ENCODE measurements at regions not wholly inside any gene's neighbourhood (a gene's known extent, or its start where the extent isn't known, plus 50 kb on each side); places are given as distances from the start of the nearest gene placed in this dataset.
"Not testable (repeated sequence)": the region's sequence is repeated elsewhere in the genome, so short reads cannot be mapped to it uniquely, and the experiment has no call there.

DNA sequence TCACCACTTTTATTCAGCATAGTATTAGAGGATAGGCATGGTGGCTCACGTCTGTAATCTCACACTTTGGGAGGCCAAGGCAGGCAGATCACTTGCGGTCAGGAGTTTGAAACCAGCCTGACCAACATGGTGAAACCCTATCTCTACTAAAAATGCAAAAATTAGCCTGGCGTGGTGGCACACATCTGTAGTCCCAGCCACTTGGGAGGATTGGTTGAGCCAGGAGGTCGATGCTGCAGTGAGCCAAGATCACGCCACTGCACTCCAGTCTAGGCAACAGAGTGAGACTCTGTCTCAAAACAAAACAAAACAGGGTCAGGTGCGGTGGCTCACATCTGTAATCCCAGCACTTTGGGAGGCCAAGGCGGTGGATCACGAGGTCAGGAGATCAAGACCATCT, 190.3 kb upstream of the SFSWAP start:
- not testable (repeated sequence) for DNase-seq (ENCODE audit: low read depth)

DNA sequence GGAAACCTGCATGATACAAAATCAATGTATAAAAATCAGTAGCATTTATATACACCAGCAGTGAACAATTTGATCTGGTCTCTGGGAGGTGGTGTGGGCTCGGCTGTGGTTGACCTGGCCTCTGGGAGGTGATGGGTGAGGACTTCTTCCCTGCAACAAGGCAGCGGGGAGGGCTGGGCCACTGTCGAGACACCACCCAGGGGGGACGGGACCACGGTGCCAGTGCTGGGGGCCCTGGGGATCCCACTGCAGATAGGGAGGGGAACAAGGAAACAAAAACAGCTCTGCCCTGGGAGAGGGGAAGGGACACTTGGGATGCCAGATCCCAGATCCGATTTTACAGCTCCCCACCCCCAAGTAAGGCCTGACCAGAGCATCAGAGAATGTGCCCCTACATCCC, 189.6 kb upstream of the SFSWAP start:
- DNase-seq (ENCODE audit: low read depth): no peak

DNA sequence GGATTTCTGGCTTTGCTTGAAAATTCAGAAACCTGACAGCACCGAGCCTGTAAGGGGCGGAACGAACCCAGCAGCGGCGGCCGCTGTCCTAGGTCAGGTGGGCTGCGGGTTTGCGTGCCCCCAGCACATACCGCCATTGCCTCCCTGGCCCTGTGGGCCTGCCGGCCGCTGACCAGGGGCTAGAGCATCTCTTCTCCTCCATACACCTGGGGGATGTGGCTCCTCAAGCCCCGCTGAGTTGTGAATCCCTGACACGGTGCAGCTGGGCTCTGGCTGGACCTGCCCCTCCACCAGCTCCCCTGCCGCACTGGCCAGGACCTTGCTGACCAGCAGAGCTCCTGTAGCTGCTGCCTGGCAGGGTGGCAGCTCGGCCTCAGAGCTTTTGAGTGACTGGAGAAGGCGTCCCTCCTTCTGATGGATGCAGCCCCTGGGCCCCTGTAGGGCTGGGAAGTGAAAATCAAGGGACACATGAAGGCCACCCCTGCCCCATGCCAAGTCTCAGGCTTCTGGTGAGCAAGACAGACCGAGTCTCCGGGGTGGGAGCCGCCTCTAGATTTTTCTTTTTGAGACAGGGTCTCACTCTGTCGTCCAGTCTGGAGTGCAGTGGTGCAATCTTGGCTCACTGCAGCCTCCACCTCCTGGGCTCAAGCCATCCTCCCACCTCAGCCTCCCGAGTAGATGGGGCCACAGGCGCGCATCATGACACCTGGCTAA, 184.9 kb upstream of the SFSWAP start:
- no peak for DNase-seq (ENCODE audit: low read depth)

DNA sequence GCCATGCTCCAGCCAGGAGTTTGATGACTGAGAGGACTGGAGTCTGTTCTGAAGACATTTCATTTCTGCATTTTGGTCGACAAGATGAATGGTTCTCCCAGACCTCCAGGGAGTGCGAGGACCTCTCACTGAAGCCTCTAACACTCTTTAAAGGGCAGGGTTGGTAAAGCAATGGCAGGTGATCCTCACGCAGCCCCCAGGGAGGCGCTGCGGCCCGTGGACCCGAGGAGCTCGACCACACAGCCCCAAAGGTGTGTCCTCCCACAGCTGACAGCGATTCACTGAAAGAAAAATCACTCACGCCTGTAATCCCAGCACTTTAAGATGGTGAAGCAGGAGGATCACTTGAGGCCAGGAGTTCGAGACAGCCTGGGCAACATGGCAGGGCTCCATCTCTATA, 183.8 kb upstream of the SFSWAP start:
- no peak for DNase-seq (ENCODE audit: low read depth)

DNA sequence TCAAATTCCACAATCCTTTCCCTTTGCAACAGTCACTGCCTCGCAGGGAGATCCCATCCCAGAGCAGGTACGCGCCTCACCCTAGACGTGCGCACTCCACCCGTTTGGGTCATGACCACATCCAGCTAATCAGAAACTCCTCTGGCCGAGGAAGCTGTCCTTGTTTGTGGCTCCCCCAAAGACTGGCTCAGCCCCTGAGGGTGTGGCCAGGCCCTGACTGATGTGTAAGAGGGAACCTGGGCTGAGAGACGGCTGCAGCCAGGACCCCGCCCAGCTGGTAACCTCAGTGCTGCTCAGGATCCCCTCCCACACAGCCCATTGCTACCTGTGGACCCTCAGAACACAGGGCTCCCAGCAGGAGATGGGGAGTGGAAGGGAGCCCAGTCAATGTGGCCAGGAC, 183.2 kb upstream of the SFSWAP start:
- no peak for DNase-seq (ENCODE audit: low read depth)

DNA sequence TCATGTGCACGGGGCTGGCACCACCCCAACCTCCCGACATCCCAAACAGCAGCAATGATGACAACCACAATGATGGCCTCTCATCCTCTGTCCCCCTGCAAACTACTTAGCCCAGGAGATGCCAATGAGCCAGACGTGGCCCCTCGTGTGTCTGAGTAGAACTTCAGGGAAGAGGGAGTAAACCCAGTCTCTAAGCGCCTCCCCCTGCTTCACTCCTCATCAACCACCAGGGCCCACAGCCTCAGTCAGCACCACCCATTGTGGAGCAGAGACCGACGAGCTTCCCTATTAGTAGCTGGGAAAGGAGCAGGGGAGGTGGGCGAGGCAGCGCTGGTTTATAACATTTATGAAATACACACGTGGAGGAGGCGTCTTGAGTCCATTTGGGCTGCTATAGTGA, 182.7 kb upstream of the SFSWAP start:
- no peak for DNase-seq (ENCODE audit: low read depth)

DNA sequence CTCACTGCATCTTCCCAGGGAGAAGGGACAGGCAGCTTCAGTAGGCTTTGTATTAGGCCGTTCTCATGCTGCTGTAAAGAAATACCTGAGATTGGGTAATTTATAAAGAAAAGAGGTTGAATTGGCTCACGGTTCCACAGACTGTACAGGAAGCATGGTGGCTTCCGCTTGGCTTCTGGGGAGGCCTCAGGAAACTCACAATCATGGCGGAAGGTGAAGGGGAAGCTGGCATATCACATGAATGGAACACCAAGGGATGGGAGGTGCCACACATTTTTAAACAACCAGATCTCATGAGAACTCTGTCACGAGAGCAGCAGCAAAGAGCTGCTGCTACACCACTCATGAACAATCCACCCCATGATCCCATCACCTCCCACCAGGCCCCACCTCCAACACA, 182.2 kb upstream of the SFSWAP start:
- DNase-seq (ENCODE audit: low read depth): no peak

DNA sequence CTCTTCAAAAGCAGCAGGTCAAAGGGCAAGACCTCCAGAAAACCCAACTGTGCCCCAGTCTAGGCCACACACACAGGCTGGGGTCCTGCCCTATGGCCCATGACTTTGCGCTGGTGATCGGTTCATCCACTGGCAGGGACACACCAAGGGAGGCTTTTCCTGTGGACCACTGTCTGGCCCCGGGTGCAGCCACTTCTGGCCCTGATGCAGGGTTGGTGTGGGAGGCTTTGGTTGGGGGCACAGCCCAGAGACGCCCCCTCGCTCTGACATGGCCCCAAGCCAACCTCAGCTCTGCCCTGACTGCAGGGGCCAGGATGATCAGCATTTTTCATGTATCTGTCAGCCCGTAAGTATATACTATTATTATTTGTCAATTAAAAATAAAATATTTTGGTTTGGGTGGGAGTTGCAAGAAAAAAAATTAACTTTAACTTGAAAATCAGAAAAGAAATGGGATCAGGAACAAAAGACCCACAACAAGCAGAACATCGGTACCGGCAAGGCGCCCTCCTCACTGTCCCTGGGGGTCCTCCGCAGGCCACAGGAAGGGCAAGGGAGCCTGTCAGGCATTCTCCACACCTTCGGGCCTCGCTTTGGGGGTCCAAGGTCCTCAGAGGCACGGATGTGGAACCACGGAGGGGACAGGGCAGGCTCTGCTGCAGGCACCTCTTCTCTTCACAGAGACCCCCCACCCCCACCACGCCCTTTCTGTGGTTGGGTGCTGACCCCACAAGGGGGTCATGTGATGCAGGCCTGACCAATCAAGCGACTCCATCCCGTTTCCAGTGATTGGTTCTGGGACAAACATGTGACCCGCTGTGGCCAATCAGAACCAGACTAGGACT, 181.5 kb upstream of the SFSWAP start:
- no peak for DNase-seq (ENCODE audit: low read depth)

DNA sequence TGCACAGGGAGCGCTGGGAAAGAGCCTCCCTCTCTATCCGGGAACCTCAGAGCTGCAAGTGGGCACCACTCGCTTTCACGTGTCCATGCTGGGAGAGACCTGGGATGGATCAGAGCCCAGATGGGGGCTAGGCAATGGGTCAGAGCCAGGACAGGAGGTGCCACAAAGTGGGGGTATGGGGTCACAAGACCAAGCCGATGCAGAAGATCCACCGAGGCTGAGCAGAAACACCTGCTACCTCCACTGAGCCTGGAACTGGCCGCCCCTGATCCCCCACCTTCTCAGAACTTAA, 180.9 kb upstream of the SFSWAP start:
- DNase-seq (ENCODE audit: low read depth): no peak

DNA sequence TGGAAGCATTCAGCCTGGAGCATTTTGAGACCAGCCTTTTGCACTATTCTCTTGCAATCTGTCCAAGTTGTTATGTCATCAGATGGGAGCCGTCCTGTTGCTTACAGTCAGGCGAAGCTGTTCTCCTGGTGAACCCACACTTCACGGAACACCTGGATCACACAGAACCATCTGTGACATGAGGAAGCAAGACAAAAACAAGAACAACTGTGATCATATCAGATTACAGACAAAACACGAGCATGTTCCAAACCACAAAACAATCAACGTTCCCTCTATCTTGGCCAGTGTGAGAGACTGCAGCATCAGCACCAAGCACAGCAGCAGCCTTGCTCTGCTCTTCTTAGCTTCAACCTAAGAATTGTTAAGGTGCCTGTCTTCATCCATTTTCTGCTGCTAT, 180.5 kb upstream of the SFSWAP start:
- DNase-seq (ENCODE audit: low read depth): no peak

DNA sequence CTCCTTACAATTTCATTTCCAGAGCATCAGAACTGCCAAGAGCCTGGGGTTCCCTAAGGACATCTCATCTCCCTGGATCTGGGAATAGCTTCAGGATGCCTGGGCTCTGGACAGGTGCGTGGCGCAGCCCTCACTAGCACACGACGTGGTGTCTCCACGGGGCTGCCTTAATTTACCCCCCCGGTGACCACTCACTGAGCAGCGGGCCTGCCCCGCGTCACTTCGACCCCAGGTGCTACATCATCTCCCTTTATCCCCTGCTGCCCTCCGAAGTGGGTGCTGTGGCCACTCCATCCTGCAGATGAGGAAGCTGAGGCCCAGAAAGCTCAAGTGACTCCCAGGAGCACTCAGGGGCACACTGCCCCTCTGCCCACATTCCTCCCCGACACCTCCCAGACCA, 177.8 kb upstream of the SFSWAP start:
- no peak for DNase-seq (ENCODE audit: low read depth)

DNA sequence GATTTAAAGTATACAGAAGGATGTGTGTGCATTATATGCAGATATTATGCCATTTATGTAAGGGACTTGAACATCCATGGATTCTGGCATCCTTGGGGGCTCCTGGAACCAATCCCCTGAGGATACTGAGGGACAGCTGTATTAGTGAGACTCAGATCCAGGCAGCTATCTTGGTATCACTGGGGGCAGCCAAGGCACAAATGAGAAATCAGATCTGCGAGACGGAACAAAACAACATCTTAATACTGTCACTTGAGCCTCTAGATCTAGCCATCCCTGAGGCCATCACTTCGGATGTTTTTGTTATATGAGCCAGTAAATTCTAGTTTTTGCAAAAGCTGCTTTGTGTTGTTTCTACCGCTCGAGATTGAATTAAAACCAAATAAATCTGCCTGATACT, 175.1 kb upstream of the SFSWAP start:
- no peak for DNase-seq (ENCODE audit: low read depth)

DNA sequence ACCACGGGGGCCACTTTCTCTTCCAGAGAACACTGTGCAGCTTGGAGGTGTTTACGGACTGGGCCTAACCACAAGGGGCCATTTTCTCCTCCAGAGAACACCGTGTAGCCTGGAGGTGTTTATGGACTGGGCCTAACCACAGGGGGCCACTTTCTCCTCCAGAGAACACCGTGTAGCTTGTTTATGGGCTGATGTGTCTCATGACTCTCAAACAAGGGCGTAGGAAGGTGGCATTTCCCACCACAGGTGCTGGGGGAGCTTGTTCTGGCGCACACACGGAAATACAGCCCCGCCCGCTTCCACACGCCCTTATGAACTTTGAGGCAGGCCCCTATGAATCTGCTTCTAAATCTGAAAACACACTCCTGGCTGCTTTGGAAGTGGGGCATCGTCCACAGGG, 174.6 kb upstream of the SFSWAP start:
- no peak for DNase-seq (ENCODE audit: low read depth)

DNA sequence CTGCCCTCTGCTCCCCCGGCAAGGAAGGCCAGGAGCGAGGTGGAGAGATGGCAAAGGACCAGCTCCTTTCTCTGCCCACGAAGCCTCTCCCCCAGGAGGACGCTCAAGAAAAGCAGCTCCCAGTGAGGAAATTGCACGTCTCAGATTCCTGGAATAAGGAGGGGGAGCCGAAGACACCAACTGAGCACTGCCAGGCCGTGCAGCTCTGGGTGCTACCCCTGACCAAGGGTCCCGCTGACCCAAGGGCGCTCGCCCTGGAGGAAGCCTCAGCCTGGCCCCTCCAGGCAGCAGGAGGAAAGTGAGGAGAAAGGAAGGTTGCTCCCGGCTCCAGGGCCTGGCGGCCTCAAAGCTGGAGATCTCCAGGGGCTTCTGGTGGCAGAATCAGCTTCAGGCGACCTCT, 174.1 kb upstream of the SFSWAP start:
- no peak for DNase-seq (ENCODE audit: low read depth)

DNA sequence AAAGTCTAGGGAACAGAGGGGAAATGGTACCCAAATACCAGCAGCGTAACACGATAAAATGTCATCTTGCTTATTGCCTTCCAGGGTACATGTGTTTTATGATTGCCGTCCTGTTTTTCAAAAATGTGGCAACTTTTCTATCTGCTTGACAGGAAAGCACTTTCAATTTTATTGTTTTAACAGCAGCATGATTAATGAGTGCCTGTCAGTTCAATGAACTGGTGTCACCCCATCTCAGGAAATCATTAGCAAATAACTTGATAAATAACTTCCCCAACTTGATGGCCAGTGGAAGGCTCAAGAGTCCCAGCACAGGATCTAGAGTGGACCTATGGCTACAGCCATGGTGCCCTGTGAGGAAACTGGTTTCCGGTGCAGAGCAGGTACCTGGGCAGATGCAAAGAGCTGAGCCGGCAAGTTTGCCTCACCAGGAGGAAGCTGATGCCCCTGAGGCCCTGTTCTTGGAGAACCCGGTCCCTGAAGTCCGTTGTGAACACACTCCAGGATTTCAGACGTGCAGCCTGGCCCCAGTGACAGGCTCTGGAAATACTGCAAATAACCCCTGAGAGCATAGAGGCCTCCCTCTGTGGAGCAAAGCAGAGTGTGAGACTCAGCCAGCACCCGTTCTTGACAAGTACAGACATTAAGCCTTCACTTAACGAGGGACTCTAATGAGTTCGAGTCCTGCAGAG, 173.5 kb upstream of the SFSWAP start:
- DNase-seq (ENCODE audit: low read depth): no peak

DNA sequence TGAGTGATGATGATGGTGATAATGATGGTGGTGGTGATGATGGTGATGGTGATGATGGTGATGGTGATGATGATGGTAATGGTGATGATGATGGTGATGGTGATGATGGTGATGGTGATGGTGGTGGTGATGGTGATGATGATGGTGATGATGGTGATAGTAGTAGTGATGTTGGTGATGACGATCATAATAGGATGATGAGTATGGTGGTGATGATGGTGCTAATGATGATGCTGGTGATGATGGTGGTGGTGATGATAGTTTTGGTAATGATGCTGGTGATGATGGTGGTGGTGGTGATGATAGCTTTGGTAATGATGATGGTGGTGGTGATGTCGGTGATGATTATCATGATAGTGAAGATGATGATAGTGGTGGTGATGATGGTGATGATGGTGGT, 171.5 kb upstream of the SFSWAP start:
- DNase-seq (ENCODE audit: low read depth): no peak

DNA sequence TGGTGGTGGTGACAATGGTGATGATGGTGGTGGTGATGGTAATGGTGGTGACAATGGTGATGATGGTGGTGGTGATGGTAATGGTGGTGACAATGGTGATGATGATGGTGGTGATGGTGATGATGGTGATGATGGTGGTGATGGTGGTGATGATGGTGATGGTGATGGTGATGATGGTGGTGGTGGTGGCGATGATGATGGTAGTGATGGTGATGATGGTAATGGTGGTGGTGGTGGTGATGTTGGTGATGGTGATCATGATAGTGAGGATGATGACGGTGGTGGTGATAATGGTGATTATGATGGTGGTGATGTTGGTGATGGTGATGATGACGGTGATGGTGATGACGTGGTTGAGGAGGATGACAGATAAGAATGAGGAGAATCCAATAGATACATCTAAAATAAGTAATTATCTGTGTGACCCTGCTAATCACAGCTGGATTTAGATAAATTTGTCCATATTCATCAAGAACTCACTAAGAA, 170.7 kb upstream of the SFSWAP start:
- no peak for DNase-seq (ENCODE audit: low read depth)

DNA sequence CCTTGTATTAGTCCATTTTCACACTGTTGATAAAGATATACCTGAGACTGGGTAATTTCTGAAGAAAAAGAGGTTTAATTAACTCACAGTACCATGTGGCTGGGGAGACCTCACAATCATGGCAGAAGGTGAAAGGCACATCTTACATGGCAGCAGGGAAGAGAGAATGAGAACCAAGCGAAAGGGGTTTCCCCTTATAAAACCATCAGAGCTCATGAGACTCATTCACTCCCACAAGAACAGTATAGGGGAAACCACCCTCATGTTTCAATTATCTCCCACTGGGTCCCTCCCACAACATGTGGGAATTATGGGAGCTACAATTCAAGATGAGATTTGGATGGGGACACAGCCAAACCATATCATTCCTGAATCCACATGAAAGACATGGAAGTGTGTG, 169.4 kb upstream of the SFSWAP start:
- not testable (repeated sequence) for DNase-seq (ENCODE audit: low read depth)

DNA sequence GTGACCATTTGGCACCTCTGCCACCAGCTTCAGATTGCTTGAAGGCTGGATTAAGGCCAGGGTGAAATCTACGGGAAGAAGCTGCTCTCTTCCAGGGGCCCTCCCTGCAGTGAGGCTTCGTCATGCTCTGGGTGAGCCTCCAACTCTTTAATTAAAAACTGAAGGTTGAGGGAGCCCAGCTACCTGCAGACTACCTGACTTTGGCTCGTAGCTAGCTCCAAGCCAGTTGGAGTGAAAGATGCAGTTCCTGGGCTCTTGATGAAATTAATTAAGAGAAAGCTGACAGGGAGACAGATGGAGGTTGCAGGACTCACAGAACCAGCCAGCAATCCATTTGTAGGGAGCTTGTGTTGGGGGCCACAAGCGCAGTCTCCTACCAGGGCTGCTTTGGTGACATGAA, 168.5 kb upstream of the SFSWAP start:
- DNase-seq (ENCODE audit: low read depth): no peak

DNA sequence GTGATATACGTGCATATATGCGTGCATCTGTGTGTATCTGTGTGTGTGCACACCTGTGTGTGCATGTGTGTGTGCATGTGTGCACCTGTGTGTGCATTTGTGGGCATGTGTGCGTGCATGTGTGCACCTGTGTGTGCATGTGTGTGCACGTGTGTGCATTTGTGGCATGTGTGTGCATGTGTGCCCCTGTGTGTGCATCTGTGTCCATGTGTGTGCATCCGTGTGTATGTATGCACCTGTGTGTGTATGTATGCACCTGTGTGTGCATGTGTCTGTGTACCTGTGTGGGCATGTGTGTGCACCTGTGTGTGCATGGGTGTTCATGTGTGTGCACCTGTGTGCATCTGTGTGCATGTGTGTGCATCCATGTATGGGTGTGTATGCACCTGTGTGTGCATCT, 167.8 kb upstream of the SFSWAP start:
- DNase-seq (ENCODE audit: low read depth): no peak

DNA sequence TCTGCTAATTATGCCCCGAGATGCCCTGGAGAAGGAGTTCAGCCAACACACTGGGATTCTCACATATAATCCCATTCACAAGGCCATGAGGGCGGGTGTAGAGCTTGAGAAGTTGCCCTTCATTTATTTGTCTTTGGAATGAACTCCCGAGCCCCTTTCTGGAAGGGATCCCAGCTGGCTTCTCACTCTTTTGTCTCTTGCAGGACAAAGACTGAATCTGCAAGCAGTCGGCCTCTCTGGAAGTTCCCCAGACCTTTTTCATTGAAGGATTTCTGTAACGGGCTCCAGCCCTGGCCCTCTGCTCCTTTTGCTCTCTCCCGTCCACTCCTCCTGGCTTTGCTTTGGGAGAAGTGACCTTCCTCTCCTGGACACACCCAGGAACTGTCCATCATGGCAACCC, 163.3 kb upstream of the SFSWAP start:
- DNase-seq (ENCODE audit: low read depth): no peak

DNA sequence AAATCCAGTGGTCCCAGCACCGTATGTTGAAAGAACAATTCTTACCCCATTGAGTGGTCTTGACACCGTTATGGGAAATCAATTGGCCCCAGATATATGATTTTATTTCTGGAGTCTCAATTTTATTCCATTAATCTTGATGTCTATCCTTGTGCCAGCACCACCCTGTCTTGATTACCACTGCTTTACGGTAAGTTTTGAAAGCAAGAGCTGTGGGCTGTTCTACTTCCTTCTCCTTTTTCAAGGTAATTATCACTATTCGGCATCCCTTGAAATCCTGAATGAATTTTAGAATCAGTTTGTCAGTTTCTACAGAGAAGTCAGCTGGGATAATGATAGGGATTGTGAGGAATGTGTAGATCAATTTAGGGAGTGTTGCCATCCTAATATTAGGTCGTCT, 160.8 kb upstream of the SFSWAP start:
- no peak for DNase-seq (ENCODE audit: low read depth)
